GM21737 (cell line): ENCODE measurements at regions not wholly inside any gene's neighbourhood (a gene's known extent, or its start where the extent isn't known, plus 50 kb on each side); places are given as distances from the start of the nearest gene placed in this dataset.

Experiments used
- ATAC-seq: cut with Tn5 transposase; IDR thresholded peaks from one replicate; pipeline ENCODE4 v1.9.1; 2021; ENCODE audit warnings: mild to moderate bottlenecking, moderate library complexity; ENCODE audit not compliant: unreplicated experiment

- ATAC-seq = no peak
These were observed 540.7 kb downstream of the HTR7 start for GRCh38 chr10:90317172-90317571.

- no peak for ATAC-seq
These were observed 539.2 kb downstream of the HTR7 start for GRCh38 chr10:90318659-90319058.

DNA sequence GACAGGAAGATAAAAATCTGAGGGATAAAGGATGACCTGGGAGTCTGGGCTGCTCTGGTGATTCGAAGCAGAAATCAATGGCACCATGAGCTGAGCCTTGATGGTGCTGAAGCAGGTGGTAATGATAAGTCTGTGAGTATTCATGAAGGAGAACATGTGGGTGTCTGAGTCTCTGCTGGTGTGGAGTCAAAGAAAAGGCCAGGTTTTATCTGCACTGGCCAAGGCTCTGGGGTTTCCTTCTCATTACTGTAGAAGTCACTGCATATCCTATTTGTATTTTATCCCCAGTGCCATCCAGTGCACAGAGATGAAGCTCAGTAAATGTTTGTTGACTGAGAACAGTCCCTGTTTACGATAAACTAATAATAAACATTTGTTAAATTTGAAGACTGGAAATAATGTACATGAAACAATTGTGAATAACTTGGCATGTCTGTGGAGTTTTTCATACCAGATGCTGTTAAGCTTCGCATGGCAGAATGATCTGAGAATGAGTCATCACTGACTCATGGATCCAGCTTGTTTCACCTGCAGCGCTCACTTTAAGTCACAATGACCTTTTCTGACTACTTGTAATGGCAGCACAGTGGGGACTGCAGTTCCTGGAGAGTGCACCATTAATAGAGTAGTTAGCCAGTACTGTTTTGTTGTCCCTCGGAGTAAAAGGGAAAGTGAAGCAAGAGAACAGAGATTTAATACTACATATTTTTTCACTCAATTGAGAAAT is 538.5 kb downstream of the HTR7 start:
- peak; percentile 86 for ATAC-seq

- no peak for ATAC-seq
These were observed 536.6 kb downstream of the HTR7 start for GRCh38 chr10:90321132-90321816.

- ATAC-seq = no peak
These were observed 531.2 kb downstream of the HTR7 start for GRCh38 chr10:90326498-90327267.

DNA sequence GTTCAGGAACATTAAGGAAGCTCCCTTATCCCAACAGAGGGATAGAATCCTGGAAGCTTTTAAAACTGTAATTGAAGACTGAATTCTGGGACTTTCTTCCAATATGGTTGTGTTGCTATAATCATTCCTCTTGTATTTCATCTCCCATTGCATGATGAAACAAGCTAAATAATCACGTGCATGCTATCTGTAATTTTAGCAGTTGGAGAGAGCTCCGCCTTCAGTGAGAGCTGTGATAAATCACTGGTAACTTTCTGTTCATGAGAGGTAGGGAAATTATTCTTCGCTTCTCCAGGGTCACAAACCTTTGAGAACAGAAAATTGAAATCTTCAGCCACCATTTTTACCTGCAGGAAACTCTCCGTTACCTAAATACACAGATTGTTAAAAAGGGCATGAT is 530.2 kb downstream of the HTR7 start:
- ATAC-seq = no peak

DNA sequence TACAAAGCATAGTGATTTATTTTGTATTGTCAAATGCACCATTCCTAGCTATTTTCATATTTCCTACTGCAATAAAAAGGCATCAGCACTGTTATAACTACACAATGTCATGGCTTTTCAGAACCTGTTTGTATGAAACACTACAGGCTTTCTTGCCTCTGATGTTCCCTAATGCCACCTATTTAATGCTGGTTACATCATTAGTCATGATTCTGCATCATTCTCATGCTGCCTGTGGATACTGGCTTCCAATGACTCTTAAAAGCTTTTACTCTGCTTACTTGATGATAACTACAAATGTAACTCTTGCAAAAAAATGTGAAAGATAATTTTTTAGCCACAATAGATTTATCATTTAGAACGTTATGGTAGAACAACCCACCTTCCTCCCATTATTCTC is 529.4 kb downstream of the HTR7 start:
- ATAC-seq = no peak

GRCh38 chr10:90328896-90329295 is 528.9 kb downstream of the HTR7 start:
- ATAC-seq = no peak

GRCh38 chr10:90337316-90337715 is 520.5 kb downstream of the HTR7 start:
- ATAC-seq = no peak

DNA sequence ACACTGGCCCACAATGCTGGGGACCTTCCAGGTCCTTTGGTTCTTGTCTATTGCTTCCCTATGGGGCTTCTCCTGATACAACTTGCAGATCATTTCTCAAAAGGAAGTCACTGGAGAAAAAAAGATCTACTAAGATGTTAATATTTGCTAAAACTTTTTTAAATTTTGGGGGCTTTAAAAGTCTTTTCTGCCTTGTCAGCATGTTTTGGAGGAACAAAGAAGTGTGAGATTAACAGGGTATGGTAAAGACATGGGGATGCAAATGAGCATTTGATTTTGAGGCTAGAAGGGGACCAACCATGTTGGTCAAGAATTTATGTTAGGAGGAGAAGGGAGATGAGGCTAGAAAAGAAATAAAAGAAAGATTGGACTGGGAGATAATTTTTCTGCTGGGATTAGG is 515.4 kb downstream of the HTR7 start:
- ATAC-seq = no peak

DNA sequence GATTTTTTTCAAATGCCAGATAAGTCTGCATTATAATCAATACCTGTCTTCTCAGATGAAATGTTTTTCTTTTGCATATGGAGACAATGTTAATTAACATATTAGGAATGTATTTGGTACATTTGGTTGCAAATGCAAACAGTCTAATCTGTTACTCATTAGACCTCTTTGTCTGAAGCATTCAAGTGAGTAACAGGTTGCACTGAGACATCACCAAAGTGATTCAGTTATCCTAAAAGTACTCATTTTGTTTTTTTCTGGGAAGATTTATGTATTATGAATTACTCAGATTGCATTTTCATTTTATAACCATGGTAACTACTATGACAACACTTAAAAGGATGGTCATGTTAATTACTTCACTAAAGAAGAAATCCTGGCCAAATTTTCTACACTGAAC is 513.6 kb downstream of the HTR7 start:
- no peak for ATAC-seq

DNA sequence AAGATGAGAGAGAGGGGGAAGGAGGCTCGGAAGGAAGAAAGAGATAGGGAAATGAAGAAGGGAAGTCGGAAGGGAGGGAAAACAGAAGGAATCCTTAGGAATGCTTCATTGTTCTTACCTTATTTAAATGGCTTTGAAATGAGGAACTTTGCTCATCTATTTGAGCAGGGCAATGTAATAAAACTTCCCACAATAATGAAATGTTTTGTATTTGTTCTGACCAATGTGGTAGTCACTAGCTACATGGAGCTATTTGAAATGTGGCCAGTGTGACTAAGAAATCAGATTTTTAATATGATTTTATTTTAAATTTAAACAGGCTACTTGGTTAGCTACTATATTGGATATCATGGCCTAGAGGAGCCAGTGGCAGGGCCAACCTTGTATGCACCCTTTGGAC is 510.6 kb downstream of the HTR7 start:
- ATAC-seq = no peak

DNA sequence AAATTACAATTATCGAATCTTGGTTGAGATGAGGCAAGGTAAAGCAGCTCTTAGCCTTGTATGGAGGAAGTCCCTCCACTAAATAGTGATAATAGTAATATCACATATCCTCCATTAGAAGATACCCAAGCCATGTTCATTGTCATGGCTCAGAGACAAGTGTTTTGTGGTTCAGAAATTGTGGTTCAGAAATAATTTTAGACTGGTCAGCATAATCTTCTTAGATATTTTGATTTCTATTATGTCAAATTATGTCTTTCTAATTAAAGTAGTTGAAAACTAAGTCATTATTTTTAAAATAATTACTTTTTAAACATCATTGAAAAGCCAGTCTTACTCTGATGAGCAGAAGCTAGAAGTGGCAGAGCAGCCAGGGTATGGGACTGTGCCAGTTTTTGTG is 507.7 kb downstream of the HTR7 start:
- ATAC-seq = no peak

DNA sequence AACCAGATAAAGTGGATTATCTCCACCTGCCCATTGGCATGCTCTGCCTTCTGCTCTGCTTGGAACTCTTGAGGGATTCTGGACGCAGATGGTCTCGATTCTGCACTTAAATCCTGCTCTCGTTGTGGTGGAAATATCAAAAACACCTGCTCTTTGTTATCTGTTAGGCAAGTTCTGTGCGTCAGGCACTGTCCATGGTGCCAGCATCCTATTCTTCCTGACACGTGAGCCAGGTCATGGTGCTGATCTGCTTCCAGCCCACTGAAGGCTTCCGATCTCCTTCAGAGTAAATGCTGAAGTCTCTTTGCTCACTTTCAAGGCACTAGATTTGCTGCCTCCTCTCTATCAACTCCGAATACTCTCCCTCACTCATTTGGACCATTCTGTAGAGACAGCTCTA is 505.6 kb downstream of the HTR7 start:
- no peak for ATAC-seq

DNA sequence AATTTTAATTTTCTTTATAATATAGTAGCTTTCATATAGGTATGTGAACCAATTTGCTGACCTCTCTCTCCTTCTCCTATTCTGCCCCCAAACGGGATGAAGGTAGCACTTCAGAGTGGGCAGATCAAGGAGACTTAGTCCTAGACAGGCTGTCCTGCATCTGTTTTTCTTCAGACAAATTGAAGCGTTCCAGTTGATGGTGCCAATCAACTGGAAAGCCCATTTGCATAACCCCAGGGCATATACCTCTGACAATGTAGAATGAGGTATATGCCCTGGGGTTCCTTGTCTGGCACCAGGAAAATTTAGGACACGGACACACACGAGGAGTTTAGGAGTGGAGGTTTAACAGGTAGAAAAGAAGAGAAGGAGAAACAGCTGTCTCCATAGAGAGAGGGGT is 502.9 kb downstream of the HTR7 start:
- ATAC-seq = no peak

DNA sequence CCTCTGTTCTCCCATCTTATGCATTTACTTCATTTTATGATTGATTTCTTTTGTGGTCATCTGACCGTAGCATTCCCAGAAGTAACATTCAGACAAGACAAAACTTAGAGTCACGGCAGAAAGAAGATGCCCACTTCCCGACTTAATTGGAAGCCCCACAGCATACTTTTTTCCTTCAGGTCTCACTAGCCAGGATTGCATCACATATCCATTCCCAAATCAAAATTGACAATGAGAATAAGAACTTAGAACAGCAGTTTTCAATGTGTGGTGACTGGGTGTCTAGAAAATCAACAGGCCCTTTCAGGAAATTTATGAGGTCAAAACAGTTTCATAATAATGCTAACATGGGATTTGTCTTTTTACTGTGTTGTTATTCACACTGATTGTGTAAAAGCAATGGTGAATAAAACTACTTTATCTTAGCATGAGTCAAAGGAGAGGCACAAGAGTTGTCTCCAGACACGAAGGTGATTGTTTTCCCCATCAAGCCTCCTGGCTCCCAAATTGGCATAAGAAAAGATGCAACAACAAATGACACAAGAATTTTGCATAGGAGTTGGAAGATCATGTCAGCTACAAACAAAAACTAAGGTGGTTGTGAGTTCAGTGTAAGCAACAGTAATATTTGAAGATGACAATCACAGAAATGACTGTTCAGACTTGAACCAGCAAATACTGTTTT is 493.9 kb downstream of the HTR7 start:
- ATAC-seq = no peak

DNA sequence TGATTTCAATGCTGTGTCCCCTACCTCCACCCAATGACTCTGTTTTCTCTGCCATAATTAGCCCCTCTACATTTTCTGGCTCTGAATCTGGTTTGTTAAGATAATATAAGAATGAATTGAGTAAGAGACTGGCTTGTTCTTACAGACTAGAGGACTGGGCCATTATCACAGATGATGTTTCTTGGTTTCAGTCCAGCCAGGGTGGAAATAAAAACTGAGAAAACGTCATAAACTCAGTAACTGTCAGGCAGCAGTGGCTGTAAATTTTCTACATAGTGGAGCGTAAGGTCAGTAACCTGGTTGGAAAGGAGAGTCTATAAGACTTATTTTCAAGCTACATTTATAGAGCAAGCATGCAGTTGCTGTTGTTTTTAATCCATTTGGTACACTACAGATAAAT is 485.4 kb downstream of the HTR7 start:
- ATAC-seq = no peak

GRCh38 chr10:90373911-90374310 is 483.9 kb downstream of the HTR7 start:
- ATAC-seq = no peak

DNA sequence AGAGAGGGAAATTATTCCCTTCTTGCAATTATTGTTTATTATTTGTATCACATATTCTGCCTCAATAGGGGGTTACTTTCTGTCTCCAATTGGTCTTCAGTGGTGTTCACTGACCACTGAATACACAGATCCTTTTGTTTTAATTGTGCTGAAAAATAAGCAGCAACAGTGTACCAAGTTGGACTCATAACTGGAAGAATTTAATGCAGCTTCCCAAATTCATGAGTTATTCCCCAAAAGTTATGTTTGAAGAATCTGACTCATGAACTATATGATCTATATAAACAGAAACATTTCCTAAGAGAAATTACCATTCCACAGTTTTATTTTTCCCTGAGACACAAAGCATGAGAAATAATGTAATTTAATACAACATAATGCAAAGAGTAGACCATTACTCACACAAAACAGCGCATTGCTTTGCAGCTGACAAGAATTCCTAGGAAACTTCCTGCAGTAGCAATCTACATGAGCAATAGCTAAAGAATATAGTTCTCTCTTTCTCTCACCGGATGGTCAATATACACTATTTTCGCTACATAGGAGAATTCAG is 479.2 kb downstream of the HTR7 start:
- no peak for ATAC-seq

- ATAC-seq = no peak
These were observed 476.4 kb downstream of the HTR7 start for GRCh38 chr10:90381468-90381867.

GRCh38 chr10:90389876-90390275 is 468.0 kb downstream of the HTR7 start:
- ATAC-seq = no peak
